ENCODE measurements at regions not wholly inside any gene's neighbourhood (a gene's known extent, or its start where the extent isn't known, plus 50 kb on each side); places are given as distances from the start of the nearest gene placed in this dataset.
"Not testable (repeated sequence)": the region's sequence is repeated elsewhere in the genome, so short reads cannot be mapped to it uniquely, and the experiment has no call there.

- not testable (repeated sequence) for DNase-seq (ENCODE audit: low read depth, low spot score)
These were observed 65.8 kb upstream of the IKBKE start for GRCh38 chr1:206404309-206405027.

GRCh38 chr1:206405282-206405681, 65.0 kb upstream of the IKBKE start:
- not testable (repeated sequence) for DNase-seq (ENCODE audit: low read depth, low spot score)

GRCh38 chr1:206408371-206409288, 61.6 kb upstream of the IKBKE start:
- DNase-seq (ENCODE audit: low read depth, low spot score): not testable (repeated sequence)

- no peak for DNase-seq (ENCODE audit: low read depth, low spot score)
These were observed 59.0 kb upstream of the IKBKE start for GRCh38 chr1:206411321-206411720.

GRCh38 chr1:206415942-206416341, 54.3 kb upstream of the IKBKE start:
- DNase-seq (ENCODE audit: low read depth, low spot score): no peak

GRCh38 chr1:206417774-206418614, 52.3 kb upstream of the IKBKE start:
- no peak for DNase-seq (ENCODE audit: low read depth, low spot score)

- DNase-seq (ENCODE audit: low read depth, low spot score): no peak
These were observed 51.0 kb upstream of the IKBKE start for GRCh38 chr1:206419250-206419649.

- no peak for DNase-seq (ENCODE audit: low read depth, low spot score)
These were observed 50.5 kb upstream of the IKBKE start for GRCh38 chr1:206419783-206420182.

- DNase-seq (ENCODE audit: low read depth, low spot score): no peak
These were observed 49.8 kb upstream of the IKBKE start for GRCh38 chr1:206420471-206420870.
